C4-2B (cell line): ENCODE measurements at regions not wholly inside any gene's neighbourhood (a gene's known extent, or its start where the extent isn't known, plus 50 kb on each side); places are given as distances from the start of the nearest gene placed in this dataset.

Experiments
- ZFX ChIP-seq: fragments of 450-650 bp; IDR thresholded peaks from 2 replicates; pipeline ENCODE4 v1.6.1; 2017
- TF ChIP-seq, protein P1 (sequence below): fragments of 450-650 bp; conservative IDR thresholded peaks from 2 replicates; pipeline ENCODE4 v1.5.1; 2017; ENCODE audit warnings: mild to moderate bottlenecking

DNA sequence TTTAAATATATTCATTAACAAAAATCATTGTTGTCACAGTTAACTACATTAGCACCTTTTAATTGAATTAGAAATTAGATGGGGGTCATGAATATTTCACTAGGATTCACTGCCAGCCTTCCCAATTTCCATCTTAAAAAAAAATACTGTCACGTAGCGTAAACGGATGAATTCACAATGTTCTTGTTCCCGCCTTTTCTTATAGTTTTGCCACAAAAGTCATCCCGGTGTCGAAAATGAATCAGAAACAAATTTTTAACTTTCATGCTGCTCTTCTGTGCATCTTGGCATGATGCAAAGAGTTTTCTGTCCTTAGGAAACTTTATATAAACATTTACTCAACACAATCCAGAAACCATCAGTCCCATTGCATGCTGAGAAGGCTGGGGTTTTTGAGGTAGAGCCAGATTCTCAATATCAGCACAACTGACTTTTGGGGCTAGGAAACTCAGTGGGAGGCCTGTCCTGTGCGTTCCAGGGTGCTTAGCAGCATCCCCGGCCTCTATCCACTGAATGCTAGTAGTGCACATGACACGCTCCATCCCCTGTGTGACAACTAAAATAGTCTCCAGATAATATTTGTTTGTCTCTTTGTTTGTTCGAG is 252.9 kb upstream of the XYLT1 start:
- TF ChIP-seq, protein P1, sequence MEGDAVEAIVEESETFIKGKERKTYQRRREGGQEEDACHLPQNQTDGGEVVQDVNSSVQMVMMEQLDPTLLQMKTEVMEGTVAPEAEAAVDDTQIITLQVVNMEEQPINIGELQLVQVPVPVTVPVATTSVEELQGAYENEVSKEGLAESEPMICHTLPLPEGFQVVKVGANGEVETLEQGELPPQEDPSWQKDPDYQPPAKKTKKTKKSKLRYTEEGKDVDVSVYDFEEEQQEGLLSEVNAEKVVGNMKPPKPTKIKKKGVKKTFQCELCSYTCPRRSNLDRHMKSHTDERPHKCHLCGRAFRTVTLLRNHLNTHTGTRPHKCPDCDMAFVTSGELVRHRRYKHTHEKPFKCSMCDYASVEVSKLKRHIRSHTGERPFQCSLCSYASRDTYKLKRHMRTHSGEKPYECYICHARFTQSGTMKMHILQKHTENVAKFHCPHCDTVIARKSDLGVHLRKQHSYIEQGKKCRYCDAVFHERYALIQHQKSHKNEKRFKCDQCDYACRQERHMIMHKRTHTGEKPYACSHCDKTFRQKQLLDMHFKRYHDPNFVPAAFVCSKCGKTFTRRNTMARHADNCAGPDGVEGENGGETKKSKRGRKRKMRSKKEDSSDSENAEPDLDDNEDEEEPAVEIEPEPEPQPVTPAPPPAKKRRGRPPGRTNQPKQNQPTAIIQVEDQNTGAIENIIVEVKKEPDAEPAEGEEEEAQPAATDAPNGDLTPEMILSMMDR = no peak
- no peak for TF ChIP-seq ZFX
